HCT116 (cell line): ENCODE measurements at regions not wholly inside any gene's neighbourhood (a gene's known extent, or its start where the extent isn't known, plus 50 kb on each side); places are given as distances from the start of the nearest gene placed in this dataset.

ENCODE experiments used
- ATAC-seq: fragments of 200-7000 bp; cut with Tn5 transposase; 2 replicates; pipeline ENCODE4 v1.9.1; 2020; ENCODE audit warnings: mild to moderate bottlenecking, moderate library complexity
- BruUV-seq: library from RNA; stranded (reverse); fragments of 400-500 nt; replicated peaks from 2 replicates; lab custom pipeline; 2021; lab: Mats Ljungman, UMichigan
- CTCF ChIA-PET: fragments of 300-600 bp; sonication (Branson Sonifier 250); formaldehyde crosslinking; loops from one replicate; lab custom pipeline; 2021; ENCODE audit warnings: antibody characterized with exemption; lab: Charles Lee
- POLR2A ChIA-PET: fragments of 300-600, 350-600 bp; sonication (Branson Sonifier 250); formaldehyde crosslinking; loops from one replicate; lab custom pipeline; 2021; ENCODE audit warnings: antibody characterized with exemption; lab: Charles Lee
- RAD21 ChIA-PET, 2 experiments: fragments of 300-600 bp; sonication (Branson Sonifier 250); formaldehyde crosslinking; loops; one replicate each; lab custom pipeline; 2023; ENCODE audit warnings: low total read pairs in 2 of 2; ENCODE audit not compliant: uncharacterized antibody in 2 of 2, unreplicated experiment in 2 of 2, low non-redundant PET in 1 of 2; lab: Charles Lee
- DNase-seq: peaks from one replicate; pipeline ENCODE4 v3.0.0-alpha.2; 2010; ENCODE audit warnings: low read depth, low spot score
- H2AFZ ChIP-seq: fragments of 200-600 bp; shearing (Covaris generic), sonication (generic); 2 replicates; pipeline ENCODE4 v1.6.1; 2017; ENCODE audit warnings: low read depth, mixed run types, mixed read lengths, antibody characterized with exemption, low read length; ENCODE audit not compliant: poor library complexity, severe bottlenecking
- H3K27ac ChIP-seq: 2 replicates; pipeline ENCODE4 v1.5.1; 2012; ENCODE audit warnings: low read depth, low read length
- H3K27me3 ChIP-seq: fragments of 200-600 bp; sonication (generic); 2 replicates; pipeline ENCODE4 v1.6.1; 2016; ENCODE audit warnings: mixed run types, low read length, mixed read lengths; ENCODE audit not compliant: insufficient read depth
- H3K36me3 ChIP-seq, 2 experiments: fragments of 200-500 bp in 1 of 2; fragments of 200-600 bp in 1 of 2; sonication (Bioruptor generic) in 1 of 2; sonication (generic) in 1 of 2; 2 replicates each; pipeline versions ENCODE4 v1.5.1 to v1.6.1; 2014 to 2016; ENCODE audit warnings: low read length in 2 of 2, inconsistent platforms in 1 of 2, mixed read lengths in 1 of 2, mixed run types in 1 of 2; ENCODE audit not compliant: insufficient read depth in 2 of 2, control insufficient read depth in 1 of 2
- H3K4me1 ChIP-seq, 2 experiments: fragments of 200-600 bp in 1 of 2; sonication (generic) in 1 of 2; 2 replicates each; pipeline versions ENCODE4 v1.5.1 to v1.6.1; 2012 to 2017; ENCODE audit warnings: low read length in 2 of 2, inconsistent platforms in 1 of 2, mild to moderate bottlenecking in 1 of 2, mixed read lengths in 1 of 2, mixed run types in 1 of 2, moderate library complexity in 1 of 2; ENCODE audit not compliant: insufficient read depth in 2 of 2, control insufficient read depth in 1 of 2
- H3K4me2 ChIP-seq: fragments of 200-600 bp; sonication (generic); 2 replicates; pipeline ENCODE4 v1.6.1; 2017; ENCODE audit warnings: mixed run types, low read length, mixed read lengths
- H3K4me3 ChIP-seq, 2 experiments: fragments of 200-600 bp in 1 of 2; sonication (generic) in 1 of 2; replicated peaks in 1 of 2; 2 replicates each; pipeline ENCODE4 v1.5.1; 2011 to 2016; ENCODE audit warnings: low read length in 2 of 2, control low read depth in 1 of 2, low read depth in 1 of 2, mild to moderate bottlenecking in 1 of 2, mixed read lengths in 1 of 2, mixed run types in 1 of 2
- H3K79me2 ChIP-seq: fragments of 200-600 bp; sonication (generic); 2 replicates; pipeline ENCODE4 v1.6.1; 2017; ENCODE audit warnings: mild to moderate bottlenecking, mixed run types, low read length, moderate library complexity, mixed read lengths; ENCODE audit not compliant: insufficient read depth
- H3K9ac ChIP-seq: fragments of 200-600 bp; sonication (generic); 2 replicates; pipeline ENCODE4 v1.6.1; 2016; ENCODE audit warnings: low read length, mixed read lengths
- H3K9me2 ChIP-seq: fragments of 200-600 bp; sonication (generic), shearing (Covaris generic); 2 replicates; pipeline ENCODE4 v1.6.1; 2017; ENCODE audit warnings: mixed run types, mild to moderate bottlenecking, moderate library complexity; ENCODE audit not compliant: insufficient read depth
- H3K9me3 ChIP-seq, 2 experiments: fragments of 200-500 bp in 1 of 2; fragments of 200-600 bp in 1 of 2; sonication (Bioruptor generic) in 1 of 2; sonication (generic) in 1 of 2; 2 replicates each; pipeline ENCODE4 v1.6.1; 2014 to 2017; ENCODE audit warnings: low read length in 2 of 2, mixed read lengths in 2 of 2, inconsistent platforms in 1 of 2, low read depth in 1 of 2, mild to moderate bottlenecking in 1 of 2, mixed run types in 1 of 2, moderate library complexity in 1 of 2; ENCODE audit not compliant: control insufficient read depth in 1 of 2, insufficient read depth in 1 of 2
- H4K20me1 ChIP-seq: fragments of 200-600 bp; sonication (generic), shearing (Covaris generic); 2 replicates; pipeline ENCODE4 v1.6.1; 2017; ENCODE audit warnings: mixed run types, mild to moderate bottlenecking, moderate library complexity; ENCODE audit not compliant: insufficient read depth
- ATF3 ChIP-seq: IDR thresholded peaks from 2 replicates; pipeline ENCODE4 v1.6.1; 2012
- CTCF ChIP-seq, 3 experiments: fragments of 200-600 bp in 1 of 3; sonication (generic) in 1 of 3; IDR thresholded peaks in 2 of 3; conservative IDR thresholded peaks in 1 of 3; 2 replicates each; pipeline ENCODE4 v1.5.1; 2012 to 2017; ENCODE audit warnings: low read depth in 2 of 3, low read length in 2 of 3, antibody characterized with exemption in 1 of 3, borderline replicate concordance in 1 of 3, control low read depth in 1 of 3, mild to moderate bottlenecking in 1 of 3, mixed read lengths in 1 of 3, mixed run types in 1 of 3, moderate library complexity in 1 of 3; ENCODE audit not compliant: insufficient read depth in 1 of 3
- EZH2 ChIP-seq: fragments of 200-600 bp; sonication (generic); IDR thresholded peaks from 2 replicates; pipeline ENCODE4 v1.6.1; 2017; ENCODE audit warnings: antibody characterized with exemption, mixed run types
- MAX ChIP-seq: IDR thresholded peaks from 2 replicates; pipeline ENCODE4 v1.6.1; 2012
- RAD21 ChIP-seq: IDR thresholded peaks from 2 replicates; pipeline ENCODE4 v1.6.1; 2012; ENCODE audit warnings: low read depth, mild to moderate bottlenecking
- REST ChIP-seq: IDR thresholded peaks from 2 replicates; pipeline ENCODE4 v1.6.1; 2012; ENCODE audit warnings: low read depth
- SRF ChIP-seq: IDR thresholded peaks from 2 replicates; pipeline ENCODE4 v1.6.1; 2012; ENCODE audit warnings: low read depth
- TCF7L2 ChIP-seq: IDR thresholded peaks from 2 replicates; pipeline ENCODE4 v1.7.0; 2011; ENCODE audit warnings: borderline replicate concordance, inconsistent platforms; ENCODE audit not compliant: insufficient read depth, insufficient read length; ENCODE audit errors: extremely low read depth
- ZBTB33 ChIP-seq: IDR thresholded peaks from 2 replicates; pipeline ENCODE4 v1.6.1; 2011; ENCODE audit warnings: mild to moderate bottlenecking, low read length, moderate library complexity; ENCODE audit not compliant: insufficient replicate concordance; ENCODE audit errors: extremely low read depth
- ZNF274 ChIP-seq: fragments of 200-500 bp; sonication (Bioruptor generic); IDR thresholded peaks from 2 replicates; pipeline ENCODE4 v1.6.1; 2014; ENCODE audit warnings: mild to moderate bottlenecking, low read depth, low read length, inconsistent platforms
- intact Hi-C: fragments of 100-400 bp; cut with micrococcal nuclease; formaldehyde crosslinking; loops from 2 replicates; pipeline ENCODE4 v1.10.0; 2022

GRCh38 chr2:13576406-13577036 is 859.8 kb downstream of the TRIB2 start:
- intact Hi-C loops: no loop called here
- no peak overlapping the region for H3K4me3 ChIP-seq
- DNase-seq (no peak), ATAC-seq (no peak)
- no peak overlapping the region for H3K4me2 ChIP-seq
- H4K20me1 ChIP-seq: no peaks in the 10 kb centered on the region
- TF ChIP-seq TCF7L2: no peak
- TF ChIP-seq ZNF274: no peak
- no peak for TF ChIP-seq SRF
- no peak for TF ChIP-seq ZBTB33
- no peak for TF ChIP-seq CTCF (IDR thresholded peaks at IDR 0.05 in 2 of 3, conservative IDR thresholded peaks at IDR 0.05 in 1 of 3; ENCODE audit: borderline replicate concordance in 1 of 3, insufficient read depth in 1 of 3, low read depth in 2 of 3, low read length in 2 of 3)
- TF ChIP-seq MAX: no peak
- no peak for TF ChIP-seq REST
- TF ChIP-seq ATF3: no peak
- TF ChIP-seq EZH2: no peak
- TF ChIP-seq RAD21: no peak
- CTCF ChIA-PET: no interaction called here
- H3K9ac ChIP-seq: no peak overlapping the region
- no peaks in the 10 kb centered on the region for H3K27me3 ChIP-seq
- no peaks in the 10 kb centered on the region for H3K36me3 ChIP-seq
- H2AFZ ChIP-seq: no peak overlapping the region
- H3K4me1 ChIP-seq: no peaks in the 10 kb centered on the region
- no peaks in the 10 kb centered on the region for H3K9me2 ChIP-seq
- H3K27ac ChIP-seq: no peak overlapping the region
- H3K79me2 ChIP-seq: no peaks in the 10 kb centered on the region
- peaks cover 10 to 24% of the 10 kb centered on the region in 2 experiments; a peak in 2 of 4 replicates for H3K9me3 ChIP-seq
- POLR2A ChIA-PET: no interaction called here
- no TSS peak for BruUV-seq
- RAD21 ChIA-PET: no interaction called here
